ENCODE measurements at regions not wholly inside any gene's neighbourhood (a gene's known extent, or its start where the extent isn't known, plus 50 kb on each side); places are given as distances from the start of the nearest gene placed in this dataset.
"Not testable (repeated sequence)": the region's sequence is repeated elsewhere in the genome, so short reads cannot be mapped to it uniquely, and the experiment has no call there.

GRCh38 chr14:106390401-106390800, 864.0 kb downstream of the TMEM121 start:
- TF ChIP-seq, protein P1, sequence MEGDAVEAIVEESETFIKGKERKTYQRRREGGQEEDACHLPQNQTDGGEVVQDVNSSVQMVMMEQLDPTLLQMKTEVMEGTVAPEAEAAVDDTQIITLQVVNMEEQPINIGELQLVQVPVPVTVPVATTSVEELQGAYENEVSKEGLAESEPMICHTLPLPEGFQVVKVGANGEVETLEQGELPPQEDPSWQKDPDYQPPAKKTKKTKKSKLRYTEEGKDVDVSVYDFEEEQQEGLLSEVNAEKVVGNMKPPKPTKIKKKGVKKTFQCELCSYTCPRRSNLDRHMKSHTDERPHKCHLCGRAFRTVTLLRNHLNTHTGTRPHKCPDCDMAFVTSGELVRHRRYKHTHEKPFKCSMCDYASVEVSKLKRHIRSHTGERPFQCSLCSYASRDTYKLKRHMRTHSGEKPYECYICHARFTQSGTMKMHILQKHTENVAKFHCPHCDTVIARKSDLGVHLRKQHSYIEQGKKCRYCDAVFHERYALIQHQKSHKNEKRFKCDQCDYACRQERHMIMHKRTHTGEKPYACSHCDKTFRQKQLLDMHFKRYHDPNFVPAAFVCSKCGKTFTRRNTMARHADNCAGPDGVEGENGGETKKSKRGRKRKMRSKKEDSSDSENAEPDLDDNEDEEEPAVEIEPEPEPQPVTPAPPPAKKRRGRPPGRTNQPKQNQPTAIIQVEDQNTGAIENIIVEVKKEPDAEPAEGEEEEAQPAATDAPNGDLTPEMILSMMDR (IDR thresholded peaks at IDR 0.05; ENCODE audit: control insufficient read depth, extremely low read depth, insufficient read depth), result no peak
- DNase-seq (ENCODE audit: low read depth), result no peak
- H3K4me3 ChIP-seq (ENCODE audit: low read depth, low read length), result no peak overlapping the region

GRCh38 chr14:106390947-106391346, 864.6 kb downstream of the TMEM121 start:
- DNase-seq (ENCODE audit: low read depth), result no peak
- no peak overlapping the region for H3K4me3 ChIP-seq (ENCODE audit: low read depth, low read length)
- TF ChIP-seq, protein P1 (IDR thresholded peaks at IDR 0.05; ENCODE audit: control insufficient read depth, extremely low read depth, insufficient read depth), result no peak

DNA sequence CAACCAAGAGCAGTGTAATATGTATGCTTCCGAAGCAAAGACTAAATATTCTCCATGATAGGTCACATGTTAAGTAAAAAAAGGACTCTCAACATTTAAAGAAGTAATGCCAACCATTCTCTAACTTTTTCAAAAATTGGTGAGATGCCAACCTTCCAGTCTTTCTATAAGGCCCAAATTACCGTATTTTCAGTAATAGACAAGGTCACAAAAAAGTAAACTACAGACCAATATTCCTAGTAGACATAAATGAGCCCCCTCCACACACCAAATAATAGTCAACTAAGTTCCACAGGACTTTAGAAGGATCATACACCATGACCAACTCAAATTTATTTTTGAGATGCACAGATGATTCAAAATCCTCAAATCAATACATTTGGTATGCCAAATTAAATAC, 867.4 kb downstream of the TMEM121 start:
- no peak overlapping the region for H3K4me3 ChIP-seq (ENCODE audit: low read depth, low read length)
- DNase-seq (ENCODE audit: low read depth), result no peak
- TF ChIP-seq, protein P1 (IDR thresholded peaks at IDR 0.05; ENCODE audit: control insufficient read depth, extremely low read depth, insufficient read depth), result no peak

DNA sequence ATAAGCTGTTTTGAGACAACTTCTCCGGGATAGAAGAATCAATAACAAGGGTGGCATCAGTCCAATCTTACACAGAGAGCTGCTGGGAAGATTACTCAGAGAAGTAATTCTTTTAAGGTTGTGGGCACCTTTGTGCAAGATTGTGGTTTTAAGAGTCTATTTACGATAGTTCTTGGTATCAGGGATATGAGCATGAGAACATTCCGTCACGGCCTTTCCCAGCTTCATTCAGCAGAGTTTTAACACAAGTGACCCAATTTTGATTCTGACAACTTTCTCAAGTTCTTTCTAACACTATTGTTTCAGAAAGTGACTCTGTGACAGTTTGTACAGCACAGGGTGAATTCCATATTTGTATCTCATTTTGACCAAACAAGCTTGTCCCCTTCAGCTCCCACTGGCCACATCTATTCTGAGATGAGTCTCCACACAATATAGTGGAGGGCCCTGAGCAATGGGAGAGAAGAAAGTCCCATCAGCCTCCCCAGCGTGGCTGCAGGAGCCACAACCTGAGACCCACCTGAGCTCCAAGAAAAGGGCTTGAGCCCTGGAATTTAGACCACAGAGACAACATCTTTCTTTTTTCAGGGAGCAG, 869.2 kb downstream of the TMEM121 start:
- DNase-seq (ENCODE audit: low read depth), result no peak
- no peak overlapping the region for H3K4me3 ChIP-seq (ENCODE audit: low read depth, low read length)
- TF ChIP-seq, protein P1 (IDR thresholded peaks at IDR 0.05; ENCODE audit: control insufficient read depth, extremely low read depth, insufficient read depth), result no peak

GRCh38 chr14:106396999-106397398, 870.6 kb downstream of the TMEM121 start:
- DNase-seq (ENCODE audit: low read depth), result no peak
- TF ChIP-seq, protein P1 (IDR thresholded peaks at IDR 0.05; ENCODE audit: control insufficient read depth, extremely low read depth, insufficient read depth), result no peak
- H3K4me3 ChIP-seq (ENCODE audit: low read depth, low read length), result no peak overlapping the region

- H3K4me3 ChIP-seq (ENCODE audit: low read depth, low read length); DNase-seq (ENCODE audit: low read depth): not testable (repeated sequence)
These were observed 872.5 kb downstream of the TMEM121 start for GRCh38 chr14:106398931-106399331.

DNA sequence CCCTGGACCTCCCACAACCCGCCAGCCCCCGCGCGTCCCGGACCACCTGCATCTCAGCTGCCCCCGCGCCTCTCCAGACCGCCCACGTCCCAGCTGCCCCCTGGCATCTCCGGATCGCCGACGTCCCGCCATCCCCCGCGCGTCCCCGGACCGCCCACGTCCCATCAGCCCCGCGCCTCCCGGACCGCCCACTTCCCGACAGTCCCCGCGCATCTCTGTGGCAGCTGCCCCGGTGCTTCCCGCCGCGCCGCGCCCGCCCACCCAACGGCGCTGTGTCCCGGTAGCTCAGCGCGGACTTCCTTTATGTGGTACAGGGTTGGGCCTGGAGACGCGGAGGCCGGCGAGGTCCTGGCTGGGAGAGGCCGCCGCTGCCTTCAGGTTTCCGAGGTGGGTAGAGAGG, 874.9 kb downstream of the TMEM121 start:
- not testable (repeated sequence) for DNase-seq (ENCODE audit: low read depth)

GRCh38 chr14:106410229-106410628, 883.8 kb downstream of the TMEM121 start:
- TF ChIP-seq, protein P1 (IDR thresholded peaks at IDR 0.05; ENCODE audit: control insufficient read depth, extremely low read depth, insufficient read depth), result peak; percentile 19; the same call in 1 of the 2 replicates
- H3K4me3 ChIP-seq (ENCODE audit: low read depth, low read length); DNase-seq (ENCODE audit: low read depth): not testable (repeated sequence)

More for the DNA sequence above, 874.9 kb downstream of the TMEM121 start:
- not testable (repeated sequence) for H3K4me3 ChIP-seq (ENCODE audit: low read depth, low read length)
